PC-9 (cell line): ENCODE measurements at regions not wholly inside any gene's neighbourhood (a gene's known extent, or its start where the extent isn't known, plus 50 kb on each side); places are given as distances from the start of the nearest gene placed in this dataset.

Experiments
- BruUV-seq: library from RNA; stranded (reverse); fragments of 400-500 nt; replicated peaks from 2 replicates; lab custom pipeline; 2021; lab: Mats Ljungman, UMichigan
- CTCF ChIA-PET: fragments of 300-600 bp; sonication (Branson Sonifier 250); formaldehyde crosslinking; loops from one replicate; lab custom pipeline; 2022; ENCODE audit warnings: antibody characterized with exemption; lab: Charles Lee
- POLR2A ChIA-PET: fragments of 300-600 bp; sonication (Branson Sonifier 250); formaldehyde crosslinking; loops from one replicate; lab custom pipeline; 2022; ENCODE audit warnings: antibody characterized with exemption; ENCODE audit not compliant: unreplicated experiment; lab: Charles Lee
- DNase-seq, 2 experiments: peaks; one replicate each; pipeline versions ENCODE4 v3.0.0 to v3.0.0-alpha.2; 2015 to 2022; ENCODE audit warnings: mixed read lengths in 1 of 2
- H2AFZ ChIP-seq: fragments of 200-600 bp; sonication (generic); 2 replicates; pipeline ENCODE4 v1.8.1; 2017; ENCODE audit warnings: antibody characterized with exemption
- H3F3A ChIP-seq: fragments of 200-600 bp; sonication (generic); 2 replicates; pipeline ENCODE4 v1.8.1; 2017; ENCODE audit warnings: antibody characterized with exemption, mild to moderate bottlenecking, low read depth; ENCODE audit not compliant: insufficient read depth
- H3K27ac ChIP-seq: fragments of 200-600 bp; sonication (generic); 2 replicates; pipeline ENCODE4 v1.6.1; 2016; ENCODE audit warnings: mixed run types
- H3K27me3 ChIP-seq: fragments of 200-600 bp; sonication (generic); 2 replicates; pipeline ENCODE4 v1.6.1; 2016; ENCODE audit warnings: low read depth, mixed run types; ENCODE audit not compliant: insufficient read depth
- H3K36me3 ChIP-seq: fragments of 200-600 bp; sonication (generic); 2 replicates; pipeline ENCODE4 v1.6.1; 2016; ENCODE audit warnings: low read depth, mixed run types
- H3K4me1 ChIP-seq: fragments of 200-600 bp; sonication (generic); replicated peaks from 2 replicates; pipeline ENCODE4 v1.6.1; 2016; ENCODE audit warnings: mixed run types; ENCODE audit not compliant: insufficient read depth
- H3K4me2 ChIP-seq: fragments of 200-600 bp; sonication (generic); 2 replicates; pipeline ENCODE4 v1.6.1; 2017; ENCODE audit warnings: mixed run types
- H3K4me3 ChIP-seq: fragments of 200-600 bp; sonication (generic); 2 replicates; pipeline ENCODE4 v1.6.1; 2016; ENCODE audit warnings: mixed run types
- H3K79me2 ChIP-seq: fragments of 200-600 bp; sonication (generic); 2 replicates; pipeline ENCODE4 v1.6.1; 2017; ENCODE audit warnings: low read depth, mixed run types
- H3K9me2 ChIP-seq: fragments of 200-600 bp; sonication (generic); 2 replicates; pipeline ENCODE4 v1.8.1; 2017; ENCODE audit warnings: mild to moderate bottlenecking; ENCODE audit not compliant: insufficient read depth
- H3K9me3 ChIP-seq: fragments of 200-600 bp; sonication (generic); 2 replicates; pipeline ENCODE4 v1.8.1; 2016; ENCODE audit warnings: low read depth; ENCODE audit not compliant: insufficient read depth
- H4K20me1 ChIP-seq: fragments of 200-600 bp; sonication (generic); 2 replicates; pipeline ENCODE4 v1.8.1; 2017; ENCODE audit not compliant: insufficient read depth
- EZH2 ChIP-seq: fragments of 200-600 bp; sonication (generic); IDR thresholded peaks from 2 replicates; pipeline ENCODE4 v1.8.0; 2017; ENCODE audit warnings: antibody characterized with exemption, low read depth
- intact Hi-C: fragments of 100-400 bp; cut with micrococcal nuclease; formaldehyde crosslinking; loops from one replicate; pipeline ENCODE4 v1.10.0; 2022; ENCODE audit not compliant: unreplicated experiment
- TF ChIP-seq, protein P1 (sequence below): fragments of 200-600 bp; sonication (generic); conservative IDR thresholded peaks from 2 replicates; pipeline ENCODE4 v1.6.1; 2017; ENCODE audit warnings: mixed run types, antibody characterized with exemption, mild to moderate bottlenecking, moderate library complexity

DNA sequence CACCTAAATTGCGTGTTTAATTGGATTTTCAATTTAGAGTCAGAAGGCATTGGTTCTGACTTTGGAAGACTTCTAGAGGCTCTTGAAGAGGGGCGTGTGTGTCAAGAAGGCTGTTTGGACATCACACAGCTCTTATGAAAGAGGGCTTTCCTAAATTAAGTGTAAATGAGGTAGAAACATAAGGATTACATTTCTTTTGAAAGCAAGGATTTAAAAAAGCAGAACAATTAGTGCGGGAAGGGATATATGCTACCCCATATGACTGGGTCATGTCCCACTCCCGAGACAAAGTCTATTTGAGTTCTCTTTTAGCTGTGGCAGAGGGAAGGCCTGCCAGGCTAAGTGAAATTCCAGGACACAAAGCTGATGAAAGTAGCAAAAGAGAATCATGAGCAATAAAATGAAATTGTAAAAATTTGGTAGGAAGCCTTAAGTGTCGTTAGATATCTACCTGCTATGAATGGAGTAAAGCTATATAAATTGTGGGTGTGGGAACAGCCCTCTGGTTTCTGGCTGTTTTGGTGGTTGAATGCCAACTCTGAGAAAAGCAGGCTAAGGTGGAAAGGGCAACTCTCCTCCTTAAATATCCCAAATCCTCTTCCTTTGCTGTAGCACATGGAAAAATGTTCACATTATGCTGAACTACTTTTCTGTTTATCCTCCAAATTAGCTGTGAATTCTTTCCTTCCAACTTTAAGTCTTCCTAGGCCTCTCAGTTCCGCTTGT is 100.6 kb upstream of the TSC22D2 start:
- ChIA-PET CTCF (interaction anchor here (0.6 to 0.9 kb wide), 2 partner anchors 15 to 158 kb away, joined by 3 read pairs; no protein-coding TSS in a partner anchor), POLR2A (interaction anchor here (0.7 kb wide), 1 partner anchor 41 kb away, joined by 4 read pairs; no protein-coding TSS in a partner anchor)
- TF ChIP-seq, protein P1, sequence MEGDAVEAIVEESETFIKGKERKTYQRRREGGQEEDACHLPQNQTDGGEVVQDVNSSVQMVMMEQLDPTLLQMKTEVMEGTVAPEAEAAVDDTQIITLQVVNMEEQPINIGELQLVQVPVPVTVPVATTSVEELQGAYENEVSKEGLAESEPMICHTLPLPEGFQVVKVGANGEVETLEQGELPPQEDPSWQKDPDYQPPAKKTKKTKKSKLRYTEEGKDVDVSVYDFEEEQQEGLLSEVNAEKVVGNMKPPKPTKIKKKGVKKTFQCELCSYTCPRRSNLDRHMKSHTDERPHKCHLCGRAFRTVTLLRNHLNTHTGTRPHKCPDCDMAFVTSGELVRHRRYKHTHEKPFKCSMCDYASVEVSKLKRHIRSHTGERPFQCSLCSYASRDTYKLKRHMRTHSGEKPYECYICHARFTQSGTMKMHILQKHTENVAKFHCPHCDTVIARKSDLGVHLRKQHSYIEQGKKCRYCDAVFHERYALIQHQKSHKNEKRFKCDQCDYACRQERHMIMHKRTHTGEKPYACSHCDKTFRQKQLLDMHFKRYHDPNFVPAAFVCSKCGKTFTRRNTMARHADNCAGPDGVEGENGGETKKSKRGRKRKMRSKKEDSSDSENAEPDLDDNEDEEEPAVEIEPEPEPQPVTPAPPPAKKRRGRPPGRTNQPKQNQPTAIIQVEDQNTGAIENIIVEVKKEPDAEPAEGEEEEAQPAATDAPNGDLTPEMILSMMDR = no peak
- no peak for TF ChIP-seq EZH2
- peaks cover 16% of the 10 kb centered on the region; the same call in 1 of the 2 replicates for H3K9me3 ChIP-seq
- no peak overlapping the region for H3K4me3 ChIP-seq
- no peak for DNase-seq
- no peaks in the 10 kb centered on the region for H3K9me2 ChIP-seq
- BruUV-seq = no TSS peak
- no peak overlapping the region for H3K4me2 ChIP-seq
- H3F3A ChIP-seq = no peaks in the 10 kb centered on the region
- no peaks in the 10 kb centered on the region for H3K79me2 ChIP-seq
- H3K36me3 ChIP-seq = no peaks in the 10 kb centered on the region
- no peaks in the 10 kb centered on the region; the same call in 1 of the 2 replicates for H3K4me1 ChIP-seq
- no peak overlapping the region for H3K27ac ChIP-seq
- H4K20me1 ChIP-seq = no peaks in the 10 kb centered on the region
- intact Hi-C loops = no loop called here
- H2AFZ ChIP-seq = no peak overlapping the region
- H3K27me3 ChIP-seq = no peaks in the 10 kb centered on the region

DNA sequence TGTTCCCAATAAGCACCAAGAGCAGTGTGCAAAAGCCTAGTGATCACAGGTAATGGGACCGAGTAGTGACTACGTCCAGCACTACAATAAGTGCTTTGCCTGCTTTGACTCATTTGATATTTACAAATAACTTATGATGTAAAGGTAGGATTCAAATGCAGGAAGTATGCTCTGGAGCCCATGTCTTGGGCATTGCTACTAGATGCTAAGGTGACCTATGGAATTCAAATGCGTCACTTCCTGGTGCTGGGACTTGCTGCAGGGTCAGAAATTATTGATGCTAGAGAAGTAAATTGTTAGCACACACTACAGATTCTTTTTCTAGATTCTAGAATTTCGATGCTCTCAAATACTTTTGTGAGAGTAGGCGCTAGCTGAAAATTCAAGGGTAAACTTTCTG is 101.2 kb upstream of the TSC22D2 start:
- H3K9me3 ChIP-seq = peaks cover 16% of the 10 kb centered on the region; the same call in 1 of the 2 replicates
- POLR2A ChIA-PET = interaction anchor here (0.7 kb wide), 1 partner anchor 41 kb away, joined by 4 read pairs; no protein-coding TSS in a partner anchor

DNA sequence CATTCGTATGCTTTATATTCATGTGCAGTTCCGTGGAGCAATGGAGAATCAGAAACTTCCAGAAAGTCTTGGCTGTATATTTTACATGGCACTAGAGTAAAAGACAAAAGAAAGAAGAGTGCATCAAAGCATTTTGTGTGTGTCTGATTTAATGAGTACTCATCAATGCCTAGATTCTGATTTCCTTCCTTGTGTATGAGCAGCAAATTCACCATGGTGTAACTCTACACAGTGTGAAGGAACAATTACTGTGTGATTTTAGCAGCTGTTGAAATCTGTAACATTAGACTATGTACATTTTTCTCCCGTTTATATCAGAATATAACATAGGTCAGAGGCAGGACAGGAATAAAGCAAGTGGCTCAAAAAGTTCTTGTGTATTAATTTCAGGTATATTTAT is 102.0 kb upstream of the TSC22D2 start:
- intact Hi-C loops = no loop called here
- no peak overlapping the region for H2AFZ ChIP-seq
- no TSS peak for BruUV-seq
- H3K9me3 ChIP-seq = peaks cover 16% of the 10 kb centered on the region; the same call in 1 of the 2 replicates
- no peak overlapping the region for H3K4me2 ChIP-seq
- no peak for DNase-seq
- no peak overlapping the region for H3K4me3 ChIP-seq
- no peaks in the 10 kb centered on the region for H3K27me3 ChIP-seq
- CTCF ChIA-PET = no interaction called here
- H3K79me2 ChIP-seq = no peaks in the 10 kb centered on the region
- no peak overlapping the region for H3K27ac ChIP-seq
- H3F3A ChIP-seq = no peaks in the 10 kb centered on the region
- no peaks in the 10 kb centered on the region for H4K20me1 ChIP-seq
- no peaks in the 10 kb centered on the region for H3K36me3 ChIP-seq
- H3K9me2 ChIP-seq = no peaks in the 10 kb centered on the region
- 0 out of 2 replicates have a peak, but pooled peaks cover 5% of the 10 kb centered on the region for H3K4me1 ChIP-seq
- POLR2A ChIA-PET = no interaction called here
- TF ChIP-seq EZH2 = no peak
- TF ChIP-seq, protein P1 = no peak

More for the DNA sequence above, 101.2 kb upstream of the TSC22D2 start:
- Histone ChIP-seq H2AFZ (no peak overlapping the region), H3K27me3 (no peaks in the 10 kb centered on the region), H3K4me1 (no peaks in the 10 kb centered on the region; the same call in 1 of the 2 replicates), H3K4me2 (no peak overlapping the region), H4K20me1 (no peaks in the 10 kb centered on the region), H3K79me2 (no peaks in the 10 kb centered on the region), H3K4me3 (no peak overlapping the region), H3K9me2 (no peaks in the 10 kb centered on the region), H3K27ac (no peak overlapping the region), H3K36me3 (no peaks in the 10 kb centered on the region), H3F3A (no peaks in the 10 kb centered on the region)
- no peak for DNase-seq
- no TSS peak for BruUV-seq
- TF ChIP-seq EZH2 = no peak
- TF ChIP-seq, protein P1 = no peak
- intact Hi-C loops = no loop called here
- CTCF ChIA-PET = interaction anchor here (0.6 to 0.9 kb wide), 2 partner anchors 14 to 222 kb away, joined by 3 to 5 read pairs; no protein-coding TSS in a partner anchor
